HCT116 (cell line): ENCODE measurements at regions not wholly inside any gene's neighbourhood (a gene's known extent, or its start where the extent isn't known, plus 50 kb on each side); places are given as distances from the start of the nearest gene placed in this dataset.

Experiments
- ATAC-seq: fragments of 200-7000 bp; cut with Tn5 transposase; 2 replicates; pipeline ENCODE4 v1.9.1; 2020; ENCODE audit warnings: mild to moderate bottlenecking, moderate library complexity
- BruUV-seq: library from RNA; stranded (reverse); fragments of 400-500 nt; replicated peaks from 2 replicates; lab custom pipeline; 2021; lab: Mats Ljungman, UMichigan
- CTCF ChIA-PET: fragments of 300-600 bp; sonication (Branson Sonifier 250); formaldehyde crosslinking; loops from one replicate; lab custom pipeline; 2021; ENCODE audit warnings: antibody characterized with exemption; lab: Charles Lee
- POLR2A ChIA-PET: fragments of 300-600, 350-600 bp; sonication (Branson Sonifier 250); formaldehyde crosslinking; loops from one replicate; lab custom pipeline; 2021; ENCODE audit warnings: antibody characterized with exemption; lab: Charles Lee
- RAD21 ChIA-PET, 2 experiments: fragments of 300-600 bp; sonication (Branson Sonifier 250); formaldehyde crosslinking; loops; one replicate each; lab custom pipeline; 2023; ENCODE audit warnings: low total read pairs in 2 of 2; ENCODE audit not compliant: uncharacterized antibody in 2 of 2, unreplicated experiment in 2 of 2, low non-redundant PET in 1 of 2; lab: Charles Lee
- DNase-seq: peaks from one replicate; pipeline ENCODE4 v3.0.0-alpha.2; 2010; ENCODE audit warnings: low read depth, low spot score
- H2AFZ ChIP-seq: fragments of 200-600 bp; shearing (Covaris generic), sonication (generic); 2 replicates; pipeline ENCODE4 v1.6.1; 2017; ENCODE audit warnings: low read depth, mixed run types, mixed read lengths, antibody characterized with exemption, low read length; ENCODE audit not compliant: poor library complexity, severe bottlenecking
- H3K27ac ChIP-seq: 2 replicates; pipeline ENCODE4 v1.5.1; 2012; ENCODE audit warnings: low read depth, low read length
- H3K27me3 ChIP-seq: fragments of 200-600 bp; sonication (generic); 2 replicates; pipeline ENCODE4 v1.6.1; 2016; ENCODE audit warnings: mixed run types, low read length, mixed read lengths; ENCODE audit not compliant: insufficient read depth
- H3K36me3 ChIP-seq, 2 experiments: fragments of 200-500 bp in 1 of 2; fragments of 200-600 bp in 1 of 2; sonication (Bioruptor generic) in 1 of 2; sonication (generic) in 1 of 2; 2 replicates each; pipeline versions ENCODE4 v1.5.1 to v1.6.1; 2014 to 2016; ENCODE audit warnings: low read length in 2 of 2, inconsistent platforms in 1 of 2, mixed read lengths in 1 of 2, mixed run types in 1 of 2; ENCODE audit not compliant: insufficient read depth in 2 of 2, control insufficient read depth in 1 of 2
- H3K4me1 ChIP-seq, 2 experiments: fragments of 200-600 bp in 1 of 2; sonication (generic) in 1 of 2; 2 replicates each; pipeline versions ENCODE4 v1.5.1 to v1.6.1; 2012 to 2017; ENCODE audit warnings: low read length in 2 of 2, inconsistent platforms in 1 of 2, mild to moderate bottlenecking in 1 of 2, mixed read lengths in 1 of 2, mixed run types in 1 of 2, moderate library complexity in 1 of 2; ENCODE audit not compliant: insufficient read depth in 2 of 2, control insufficient read depth in 1 of 2
- H3K4me2 ChIP-seq: fragments of 200-600 bp; sonication (generic); 2 replicates; pipeline ENCODE4 v1.6.1; 2017; ENCODE audit warnings: mixed run types, low read length, mixed read lengths
- H3K4me3 ChIP-seq, 2 experiments: fragments of 200-600 bp in 1 of 2; sonication (generic) in 1 of 2; replicated peaks in 1 of 2; 2 replicates each; pipeline ENCODE4 v1.5.1; 2011 to 2016; ENCODE audit warnings: low read length in 2 of 2, control low read depth in 1 of 2, low read depth in 1 of 2, mild to moderate bottlenecking in 1 of 2, mixed read lengths in 1 of 2, mixed run types in 1 of 2
- H3K79me2 ChIP-seq: fragments of 200-600 bp; sonication (generic); 2 replicates; pipeline ENCODE4 v1.6.1; 2017; ENCODE audit warnings: mild to moderate bottlenecking, mixed run types, low read length, moderate library complexity, mixed read lengths; ENCODE audit not compliant: insufficient read depth
- H3K9ac ChIP-seq: fragments of 200-600 bp; sonication (generic); 2 replicates; pipeline ENCODE4 v1.6.1; 2016; ENCODE audit warnings: low read length, mixed read lengths
- H3K9me2 ChIP-seq: fragments of 200-600 bp; sonication (generic), shearing (Covaris generic); 2 replicates; pipeline ENCODE4 v1.6.1; 2017; ENCODE audit warnings: mixed run types, mild to moderate bottlenecking, moderate library complexity; ENCODE audit not compliant: insufficient read depth
- H3K9me3 ChIP-seq, 2 experiments: fragments of 200-500 bp in 1 of 2; fragments of 200-600 bp in 1 of 2; sonication (Bioruptor generic) in 1 of 2; sonication (generic) in 1 of 2; 2 replicates each; pipeline ENCODE4 v1.6.1; 2014 to 2017; ENCODE audit warnings: low read length in 2 of 2, mixed read lengths in 2 of 2, inconsistent platforms in 1 of 2, low read depth in 1 of 2, mild to moderate bottlenecking in 1 of 2, mixed run types in 1 of 2, moderate library complexity in 1 of 2; ENCODE audit not compliant: control insufficient read depth in 1 of 2, insufficient read depth in 1 of 2
- H4K20me1 ChIP-seq: fragments of 200-600 bp; sonication (generic), shearing (Covaris generic); 2 replicates; pipeline ENCODE4 v1.6.1; 2017; ENCODE audit warnings: mixed run types, mild to moderate bottlenecking, moderate library complexity; ENCODE audit not compliant: insufficient read depth
- ATF3 ChIP-seq: IDR thresholded peaks from 2 replicates; pipeline ENCODE4 v1.6.1; 2012
- CEBPB ChIP-seq: IDR thresholded peaks from 2 replicates; pipeline ENCODE4 v1.6.1; 2012; ENCODE audit warnings: low read depth
- CTCF ChIP-seq, 3 experiments: fragments of 200-600 bp in 1 of 3; sonication (generic) in 1 of 3; IDR thresholded peaks in 2 of 3; conservative IDR thresholded peaks in 1 of 3; 2 replicates each; pipeline ENCODE4 v1.5.1; 2012 to 2017; ENCODE audit warnings: low read depth in 2 of 3, low read length in 2 of 3, antibody characterized with exemption in 1 of 3, borderline replicate concordance in 1 of 3, control low read depth in 1 of 3, mild to moderate bottlenecking in 1 of 3, mixed read lengths in 1 of 3, mixed run types in 1 of 3, moderate library complexity in 1 of 3; ENCODE audit not compliant: insufficient read depth in 1 of 3
- EGR1 ChIP-seq: IDR thresholded peaks from 2 replicates; pipeline ENCODE4 v1.6.1; 2012; ENCODE audit warnings: low read depth
- ELF1 ChIP-seq: IDR thresholded peaks from 2 replicates; pipeline ENCODE4 v1.6.1; 2012; ENCODE audit warnings: low read depth, borderline replicate concordance
- FOSL1 ChIP-seq: IDR thresholded peaks from 2 replicates; pipeline ENCODE4 v1.6.1; 2012; ENCODE audit warnings: low read depth
- POLR2AphosphoS5 ChIP-seq: IDR thresholded peaks from 2 replicates; pipeline ENCODE4 v1.6.1; 2011; ENCODE audit warnings: mild to moderate bottlenecking, low read depth, low read length, moderate library complexity
- intact Hi-C: fragments of 100-400 bp; cut with micrococcal nuclease; formaldehyde crosslinking; loops from 2 replicates; pipeline ENCODE4 v1.10.0; 2022
- TF ChIP-seq, protein P1 (sequence below): IDR thresholded peaks from 2 replicates; pipeline ENCODE4 v1.6.1; 2011; ENCODE audit warnings: mild to moderate bottlenecking, low read length, moderate library complexity; ENCODE audit not compliant: insufficient replicate concordance; ENCODE audit errors: extremely low read depth
- TF ChIP-seq, protein P2 (sequence below): IDR thresholded peaks from 2 replicates; pipeline ENCODE4 v1.6.1; 2012; ENCODE audit warnings: low read depth
- TF ChIP-seq, protein P3 (sequence below): IDR thresholded peaks from 2 replicates; pipeline ENCODE4 v1.6.1; 2012

GRCh38 chr6:74557236-74557635 is 648.6 kb downstream of the COL12A1 start:
- Histone ChIP-seq H3K36me3 (no peaks in the 10 kb centered on the region), H4K20me1 (no peaks in the 10 kb centered on the region), H3K9ac (no peak overlapping the region), H3K27ac (no peak overlapping the region), H3K4me2 (no peak overlapping the region), H2AFZ (no peak overlapping the region), H3K27me3 (no peaks in the 10 kb centered on the region), H3K4me3 (no peak overlapping the region), H3K4me1 (no peaks in the 10 kb centered on the region), H3K9me3 (no peaks in the 10 kb centered on the region), H3K9me2 (no peaks in the 10 kb centered on the region), H3K79me2 (no peaks in the 10 kb centered on the region)
- BruUV-seq, result no TSS peak
- intact Hi-C loops, result no loop called here
- no peak for TF ChIP-seq EGR1
- TF ChIP-seq CEBPB, result no peak
- TF ChIP-seq, protein P1, sequence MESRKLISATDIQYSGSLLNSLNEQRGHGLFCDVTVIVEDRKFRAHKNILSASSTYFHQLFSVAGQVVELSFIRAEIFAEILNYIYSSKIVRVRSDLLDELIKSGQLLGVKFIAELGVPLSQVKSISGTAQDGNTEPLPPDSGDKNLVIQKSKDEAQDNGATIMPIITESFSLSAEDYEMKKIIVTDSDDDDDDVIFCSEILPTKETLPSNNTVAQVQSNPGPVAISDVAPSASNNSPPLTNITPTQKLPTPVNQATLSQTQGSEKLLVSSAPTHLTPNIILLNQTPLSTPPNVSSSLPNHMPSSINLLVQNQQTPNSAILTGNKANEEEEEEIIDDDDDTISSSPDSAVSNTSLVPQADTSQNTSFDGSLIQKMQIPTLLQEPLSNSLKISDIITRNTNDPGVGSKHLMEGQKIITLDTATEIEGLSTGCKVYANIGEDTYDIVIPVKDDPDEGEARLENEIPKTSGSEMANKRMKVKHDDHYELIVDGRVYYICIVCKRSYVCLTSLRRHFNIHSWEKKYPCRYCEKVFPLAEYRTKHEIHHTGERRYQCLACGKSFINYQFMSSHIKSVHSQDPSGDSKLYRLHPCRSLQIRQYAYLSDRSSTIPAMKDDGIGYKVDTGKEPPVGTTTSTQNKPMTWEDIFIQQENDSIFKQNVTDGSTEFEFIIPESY, result no peak
- no peak for TF ChIP-seq ATF3
- TF ChIP-seq FOSL1, result no peak
- TF ChIP-seq CTCF (IDR thresholded peaks at IDR 0.05 in 2 of 3, conservative IDR thresholded peaks at IDR 0.05 in 1 of 3; ENCODE audit: borderline replicate concordance in 1 of 3, insufficient read depth in 1 of 3, low read depth in 2 of 3, low read length in 2 of 3), result no peak
- TF ChIP-seq, protein P2, sequence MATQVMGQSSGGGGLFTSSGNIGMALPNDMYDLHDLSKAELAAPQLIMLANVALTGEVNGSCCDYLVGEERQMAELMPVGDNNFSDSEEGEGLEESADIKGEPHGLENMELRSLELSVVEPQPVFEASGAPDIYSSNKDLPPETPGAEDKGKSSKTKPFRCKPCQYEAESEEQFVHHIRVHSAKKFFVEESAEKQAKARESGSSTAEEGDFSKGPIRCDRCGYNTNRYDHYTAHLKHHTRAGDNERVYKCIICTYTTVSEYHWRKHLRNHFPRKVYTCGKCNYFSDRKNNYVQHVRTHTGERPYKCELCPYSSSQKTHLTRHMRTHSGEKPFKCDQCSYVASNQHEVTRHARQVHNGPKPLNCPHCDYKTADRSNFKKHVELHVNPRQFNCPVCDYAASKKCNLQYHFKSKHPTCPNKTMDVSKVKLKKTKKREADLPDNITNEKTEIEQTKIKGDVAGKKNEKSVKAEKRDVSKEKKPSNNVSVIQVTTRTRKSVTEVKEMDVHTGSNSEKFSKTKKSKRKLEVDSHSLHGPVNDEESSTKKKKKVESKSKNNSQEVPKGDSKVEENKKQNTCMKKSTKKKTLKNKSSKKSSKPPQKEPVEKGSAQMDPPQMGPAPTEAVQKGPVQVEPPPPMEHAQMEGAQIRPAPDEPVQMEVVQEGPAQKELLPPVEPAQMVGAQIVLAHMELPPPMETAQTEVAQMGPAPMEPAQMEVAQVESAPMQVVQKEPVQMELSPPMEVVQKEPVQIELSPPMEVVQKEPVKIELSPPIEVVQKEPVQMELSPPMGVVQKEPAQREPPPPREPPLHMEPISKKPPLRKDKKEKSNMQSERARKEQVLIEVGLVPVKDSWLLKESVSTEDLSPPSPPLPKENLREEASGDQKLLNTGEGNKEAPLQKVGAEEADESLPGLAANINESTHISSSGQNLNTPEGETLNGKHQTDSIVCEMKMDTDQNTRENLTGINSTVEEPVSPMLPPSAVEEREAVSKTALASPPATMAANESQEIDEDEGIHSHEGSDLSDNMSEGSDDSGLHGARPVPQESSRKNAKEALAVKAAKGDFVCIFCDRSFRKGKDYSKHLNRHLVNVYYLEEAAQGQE, result no peak
- TF ChIP-seq, protein P3, sequence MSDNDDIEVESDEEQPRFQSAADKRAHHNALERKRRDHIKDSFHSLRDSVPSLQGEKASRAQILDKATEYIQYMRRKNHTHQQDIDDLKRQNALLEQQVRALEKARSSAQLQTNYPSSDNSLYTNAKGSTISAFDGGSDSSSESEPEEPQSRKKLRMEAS, result no peak
- no peak for TF ChIP-seq POLR2AphosphoS5
- no peak for TF ChIP-seq ELF1
- ChIA-PET POLR2A (no interaction called here), CTCF (no interaction called here), RAD21 (no interaction called here)
- ATAC-seq (no peak), DNase-seq (no peak)
